ACC112 (cell line): ENCODE measurements at regions not wholly inside any gene's neighbourhood (a gene's known extent, or its start where the extent isn't known, plus 50 kb on each side); places are given as distances from the start of the nearest gene placed in this dataset.

Source experiments
- H2AFZ ChIP-seq: fragments of 200-600 bp; sonication (generic); one replicate; pipeline ENCODE4 v1.6.0; 2017; ENCODE audit warnings: antibody characterized with exemption, low read length; ENCODE audit not compliant: unreplicated experiment
- H3K27ac ChIP-seq: fragments of 200-600 bp; sonication (generic); 2 replicates; pipeline ENCODE4 v1.5.1; 2014; ENCODE audit warnings: low read depth, mild to moderate bottlenecking, antibody characterized with exemption, low read length, moderate library complexity
- H3K27me3 ChIP-seq: fragments of 200-600 bp; sonication (generic); 2 replicates; pipeline ENCODE4 v1.6.1; 2014; ENCODE audit warnings: mild to moderate bottlenecking, antibody characterized with exemption, low read length, moderate library complexity, mixed read lengths; ENCODE audit not compliant: insufficient read depth
- H3K36me3 ChIP-seq: fragments of 200-600 bp; sonication (generic); 2 replicates; pipeline ENCODE4 v1.6.1; 2016; ENCODE audit warnings: mild to moderate bottlenecking, antibody characterized with exemption, low read length, moderate library complexity, mixed read lengths; ENCODE audit not compliant: insufficient read depth
- H3K4me1 ChIP-seq: fragments of 200-600 bp; sonication (generic); one replicate; pipeline ENCODE4 v1.6.1; 2016; ENCODE audit warnings: low read length, mixed read lengths; ENCODE audit not compliant: insufficient read depth, unreplicated experiment, control insufficient read depth
- H3K4me3 ChIP-seq: fragments of 200-600 bp; sonication (generic); 2 replicates; pipeline ENCODE4 v1.5.1; 2014; ENCODE audit warnings: mild to moderate bottlenecking, low read depth, low read length
- H3K79me2 ChIP-seq: fragments of 200-600 bp; sonication (generic); one replicate; pipeline ENCODE4 v1.6.0; 2016; ENCODE audit warnings: low read length; ENCODE audit not compliant: control insufficient read depth, unreplicated experiment, insufficient read depth

GRCh38 chr3:70519026-70519425, 206.6 kb upstream of the MDFIC2 start:
- no peaks in the 10 kb centered on the region for H3K79me2 ChIP-seq
- peaks cover 74% of the 10 kb centered on the region for H3K27me3 ChIP-seq

GRCh38 chr3:70518356-70518755, 205.9 kb upstream of the MDFIC2 start:
- H3K4me1 ChIP-seq = no peaks in the 10 kb centered on the region
- no peaks in the 10 kb centered on the region for H3K79me2 ChIP-seq
- H3K4me3 ChIP-seq = no peak overlapping the region

More at GRCh38 chr3:70519026-70519425, 206.6 kb upstream of the MDFIC2 start:
- no peak overlapping the region for H2AFZ ChIP-seq
- no peaks in the 10 kb centered on the region for H3K4me1 ChIP-seq
- H3K4me3 ChIP-seq = no peak overlapping the region
- no peaks in the 10 kb centered on the region for H3K36me3 ChIP-seq
- H3K27ac ChIP-seq = no peak overlapping the region

GRCh38 chr3:70517124-70517890, 204.9 kb upstream of the MDFIC2 start:
- Histone ChIP-seq H2AFZ (no peak overlapping the region), H3K36me3 (no peaks in the 10 kb centered on the region), H3K4me1 (no peaks in the 10 kb centered on the region), H3K79me2 (no peaks in the 10 kb centered on the region), H3K4me3 (no peak overlapping the region), H3K27ac (no peak overlapping the region), H3K27me3 (peaks cover 92% of the 10 kb centered on the region)

More at GRCh38 chr3:70518356-70518755, 205.9 kb upstream of the MDFIC2 start:
- peaks cover 81% of the 10 kb centered on the region for H3K27me3 ChIP-seq
- no peak overlapping the region for H2AFZ ChIP-seq
- no peak overlapping the region for H3K27ac ChIP-seq
- H3K36me3 ChIP-seq = no peaks in the 10 kb centered on the region

GRCh38 chr3:70516076-70516475, 203.6 kb upstream of the MDFIC2 start:
- Histone ChIP-seq H3K4me1 (no peaks in the 10 kb centered on the region), H3K79me2 (no peaks in the 10 kb centered on the region), H3K4me3 (no peak overlapping the region), H2AFZ (no peak overlapping the region), H3K36me3 (no peaks in the 10 kb centered on the region), H3K27ac (no peak overlapping the region), H3K27me3 (peaks cover 93% of the 10 kb centered on the region)

GRCh38 chr3:70507486-70507885, 195.0 kb upstream of the MDFIC2 start:
- Histone ChIP-seq H3K4me3 (no peak overlapping the region), H2AFZ (no peak overlapping the region), H3K4me1 (no peaks in the 10 kb centered on the region), H3K79me2 (no peaks in the 10 kb centered on the region), H3K27ac (no peak overlapping the region), H3K36me3 (no peaks in the 10 kb centered on the region), H3K27me3 (peaks cover 78% of the 10 kb centered on the region)

- Histone ChIP-seq H3K4me1 (no peaks in the 10 kb centered on the region), H3K36me3 (no peaks in the 10 kb centered on the region), H3K79me2 (no peaks in the 10 kb centered on the region), H3K27ac (no peak overlapping the region), H3K27me3 (peaks cover 75% of the 10 kb centered on the region), H3K4me3 (no peak overlapping the region), H2AFZ (no peak overlapping the region)
These were observed 194.3 kb upstream of the MDFIC2 start for GRCh38 chr3:70506775-70507174.

- H3K4me1 ChIP-seq = no peaks in the 10 kb centered on the region
- H3K27me3 ChIP-seq = peaks cover 42% of the 10 kb centered on the region
- H3K36me3 ChIP-seq = no peaks in the 10 kb centered on the region
- H3K79me2 ChIP-seq = no peaks in the 10 kb centered on the region
- no peak overlapping the region for H3K4me3 ChIP-seq
- no peak overlapping the region for H3K27ac ChIP-seq
- no peak overlapping the region for H2AFZ ChIP-seq
These were observed 189.1 kb upstream of the MDFIC2 start for GRCh38 chr3:70501561-70501960.

GRCh38 chr3:70488816-70489215, 176.4 kb upstream of the MDFIC2 start:
- Histone ChIP-seq H3K27ac (no peak overlapping the region), H3K36me3 (no peaks in the 10 kb centered on the region), H2AFZ (no peak overlapping the region), H3K27me3 (peaks cover 60% of the 10 kb centered on the region), H3K79me2 (no peaks in the 10 kb centered on the region), H3K4me1 (no peaks in the 10 kb centered on the region), H3K4me3 (no peak overlapping the region)

GRCh38 chr3:70488131-70488530, 175.7 kb upstream of the MDFIC2 start:
- Histone ChIP-seq H2AFZ (no peak overlapping the region), H3K27ac (no peak overlapping the region), H3K4me1 (no peaks in the 10 kb centered on the region), H3K79me2 (no peaks in the 10 kb centered on the region), H3K4me3 (no peak overlapping the region), H3K27me3 (peaks cover 60% of the 10 kb centered on the region), H3K36me3 (no peaks in the 10 kb centered on the region)

- Histone ChIP-seq H3K27ac (no peak overlapping the region), H3K27me3 (peaks cover 46% of the 10 kb centered on the region), H2AFZ (no peak overlapping the region), H3K79me2 (no peaks in the 10 kb centered on the region), H3K4me1 (no peaks in the 10 kb centered on the region), H3K36me3 (no peaks in the 10 kb centered on the region), H3K4me3 (no peak overlapping the region)
These were observed 174.1 kb upstream of the MDFIC2 start for GRCh38 chr3:70486414-70487017.

- Histone ChIP-seq H3K4me3 (no peak overlapping the region), H3K27me3 (0 out of 2 replicates have a peak, but pooled peaks cover under 1% of the 10 kb centered on the region), H3K27ac (no peak overlapping the region)
These were observed 163.7 kb upstream of the MDFIC2 start for GRCh38 chr3:70476174-70476573.

More at GRCh38 chr3:70476174-70476573, 163.7 kb upstream of the MDFIC2 start:
- no peaks in the 10 kb centered on the region for H3K36me3 ChIP-seq
- no peaks in the 10 kb centered on the region for H3K79me2 ChIP-seq
- no peak overlapping the region for H2AFZ ChIP-seq
- no peaks in the 10 kb centered on the region for H3K4me1 ChIP-seq
